Common myeloid progenitor, CD34-positive (primary cell): ENCODE measurements at regions not wholly inside any gene's neighbourhood (a gene's known extent, or its start where the extent isn't known, plus 50 kb on each side); places are given as distances from the start of the nearest gene placed in this dataset.

ENCODE experiments used
- CTCF ChIA-PET: fragments of 350-600 bp; sonication (Branson Sonifier 250); formaldehyde crosslinking; loops from one replicate; lab custom pipeline; 2021; ENCODE audit warnings: antibody characterized with exemption; lab: Charles Lee
- POLR2A ChIA-PET: fragments of 350-600 bp; sonication (Branson Sonifier 250); formaldehyde crosslinking; loops from one replicate; lab custom pipeline; 2021; ENCODE audit warnings: antibody characterized with exemption; lab: Charles Lee
- DNase-seq, 3 donors: peaks; one replicate each; pipeline versions ENCODE4 v3.0.0 to v3.0.0-alpha.2; 2013
- H3K27ac ChIP-seq, 2 experiments: 1 replicate in 1 of 2; 2 replicates in 1 of 2; pipeline ENCODE4 v1.7.0; 2013; ENCODE audit warnings: inconsistent platforms in 2 of 2, low read length in 2 of 2, mild to moderate bottlenecking in 2 of 2, low read depth in 1 of 2, moderate library complexity in 1 of 2; ENCODE audit not compliant: severe bottlenecking in 2 of 2, insufficient read depth in 1 of 2, poor library complexity in 1 of 2
- H3K27me3 ChIP-seq, 5 experiments: replicated peaks in 2 of 5; 1 replicate in 3 of 5; 2 replicates in 2 of 5; pipeline versions ENCODE4 v1.6.1 to v1.7.0; 2013; ENCODE audit warnings: low read length in 4 of 5, mild to moderate bottlenecking in 2 of 5, moderate library complexity in 2 of 5, inconsistent platforms in 1 of 5; ENCODE audit not compliant: insufficient read depth in 5 of 5, control insufficient read depth in 4 of 5
- H3K36me3 ChIP-seq, 4 experiments: 1 replicate in 2 of 4; 2 replicates in 2 of 4; pipeline versions ENCODE4 v1.6.1 to v1.7.0; 2013; ENCODE audit warnings: low read length in 3 of 4, control low read depth in 1 of 4, mild to moderate bottlenecking in 1 of 4; ENCODE audit not compliant: control insufficient read depth in 4 of 4, insufficient read depth in 4 of 4
- H3K4me1 ChIP-seq, 4 experiments: 1 replicate in 3 of 4; 2 replicates in 1 of 4; pipeline versions ENCODE4 v1.6.1 to v1.7.1; 2013; ENCODE audit warnings: low read length in 3 of 4, mild to moderate bottlenecking in 3 of 4, control low read depth in 1 of 4, inconsistent platforms in 1 of 4, moderate library complexity in 1 of 4; ENCODE audit not compliant: control insufficient read depth in 4 of 4, insufficient read depth in 4 of 4; ENCODE audit errors: control extremely low read depth in 1 of 4
- H3K4me3 ChIP-seq, 7 experiments: 1 replicate in 4 of 7; 2 replicates in 3 of 7; pipeline versions ENCODE4 v1.5.1 to v1.7.0; 2013; ENCODE audit warnings: mild to moderate bottlenecking in 7 of 7, low read length in 6 of 7, moderate library complexity in 6 of 7, inconsistent platforms in 2 of 7, low read depth in 2 of 7, control low read depth in 1 of 7; ENCODE audit not compliant: insufficient read depth in 4 of 7, control insufficient read depth in 1 of 7; ENCODE audit errors: extremely low read depth in 1 of 7
- H3K9me3 ChIP-seq, 5 experiments: 1 replicate in 4 of 5; 2 replicates in 1 of 5; pipeline versions ENCODE4 v1.6.1 to v1.7.1; 2013; ENCODE audit warnings: low read length in 4 of 5, mild to moderate bottlenecking in 2 of 5, inconsistent platforms in 1 of 5, low read depth in 1 of 5, moderate library complexity in 1 of 5; ENCODE audit not compliant: control insufficient read depth in 4 of 5, insufficient read depth in 2 of 5; ENCODE audit errors: control extremely low read depth in 1 of 5
- WGBS: methylation state at CpG from one replicate; pipeline ENCODE4 v1.1.5; 2013; ENCODE audit not compliant: insufficient coverage; 5-methylcytosine and 5-hydroxymethylcytosine counted together

GRCh38 chr2:8489751-8490150, 192.1 kb upstream of the ID2 start:
- no peaks in the 10 kb centered on the region for H3K27me3 ChIP-seq
- DNase-seq = no peak
- POLR2A ChIA-PET = interaction anchor here (0.6 to 2.2 kb wide), 4 partner anchors 26 to 350 kb away, joined by 3 to 6 read pairs (median 3); no protein-coding TSS in a partner anchor
- no peak overlapping the region for H3K27ac ChIP-seq
- no peaks in the 10 kb centered on the region for H3K36me3 ChIP-seq
- H3K9me3 ChIP-seq = no peaks in the 10 kb centered on the region
- H3K4me3 ChIP-seq = no peak overlapping the region
- WGBS = 99% methylated on average over 8 of the region's 8 CpGs
- H3K4me1 ChIP-seq = peaks cover 13 to 68% (median 45%) of the 10 kb centered on the region in 4 experiments
- CTCF ChIA-PET = interaction anchor here (1.2 to 1.5 kb wide), 2 partner anchors 17 to 27 kb away, joined by 3 read pairs; no protein-coding TSS in a partner anchor

GRCh38 chr2:8490166-8490721, 191.6 kb upstream of the ID2 start:
- 100% methylated on average over 2 of the region's 2 CpGs for WGBS
- ChIA-PET POLR2A (no interaction called here), CTCF (no interaction called here)
- no peak for DNase-seq
- no peaks in the 10 kb centered on the region for H3K27me3 ChIP-seq
- no peak overlapping the region for H3K4me3 ChIP-seq
- H3K36me3 ChIP-seq = no peaks in the 10 kb centered on the region
- no peaks in the 10 kb centered on the region for H3K9me3 ChIP-seq
- H3K27ac ChIP-seq = no peak overlapping the region
- H3K4me1 ChIP-seq = peaks cover 13 to 66% (median 43%) of the 10 kb centered on the region in 4 experiments

- no peaks in the 10 kb centered on the region for H3K9me3 ChIP-seq
- ChIA-PET POLR2A (no interaction called here), CTCF (interaction anchor here (1.2 kb wide), 1 partner anchor 25 kb away, joined by 3 read pairs; no protein-coding TSS in a partner anchor)
- no peaks in the 10 kb centered on the region for H3K27me3 ChIP-seq
- H3K4me3 ChIP-seq = no peak overlapping the region
- H3K27ac ChIP-seq = no peak overlapping the region
- H3K4me1 ChIP-seq = peaks cover 6 to 55% (median 35%) of the 10 kb centered on the region in 4 experiments
- DNase-seq = peak in 2 of 3 donors; percentile 46 to 61
- WGBS = 72% methylated on average over 17 of the region's 17 CpGs
- no peaks in the 10 kb centered on the region for H3K36me3 ChIP-seq
Measured at GRCh38 chr2:8491296-8492027, 190.4 kb upstream of the ID2 start.

GRCh38 chr2:8494151-8494550, 187.7 kb upstream of the ID2 start:
- no peaks in the 10 kb centered on the region for H3K9me3 ChIP-seq
- no peak overlapping the region for H3K27ac ChIP-seq
- WGBS = 97% methylated on average over 6 of the region's 9 CpGs
- H3K4me3 ChIP-seq = no peak overlapping the region
- CTCF ChIA-PET = interaction anchor here (1.1 to 2.0 kb wide), 5 partner anchors 8 to 50 kb away, joined by 3 to 6 read pairs (median 4); no protein-coding TSS in a partner anchor
- no peaks in the 10 kb centered on the region for H3K36me3 ChIP-seq
- peaks cover 9 to 45% (median 19%) of the 10 kb centered on the region in 4 experiments for H3K4me1 ChIP-seq
- no peaks in the 10 kb centered on the region for H3K27me3 ChIP-seq
- DNase-seq = no peak
- POLR2A ChIA-PET = no interaction called here

- POLR2A ChIA-PET = no interaction called here
- Histone ChIP-seq H3K4me3 (no peak overlapping the region), H3K9me3 (no peaks in the 10 kb centered on the region), H3K4me1 (peaks cover 9 to 49% (median 21%) of the 10 kb centered on the region in 4 experiments), H3K36me3 (no peaks in the 10 kb centered on the region), H3K27me3 (no peaks in the 10 kb centered on the region), H3K27ac (no peak overlapping the region)
- DNase-seq = no peak
- 89% methylated on average over 3 of the region's 3 CpGs for WGBS
- CTCF ChIA-PET = interaction anchor here (1.1 to 2.1 kb wide), 5 partner anchors 13 to 50 kb away, joined by 3 to 7 read pairs (median 4); no protein-coding TSS in a partner anchor
Measured at GRCh38 chr2:8494589-8494988, 187.3 kb upstream of the ID2 start.

GRCh38 chr2:8495189-8495989, 186.5 kb upstream of the ID2 start:
- WGBS = 97% methylated on average over 5 of the region's 12 CpGs
- Histone ChIP-seq H3K9me3 (no peaks in the 10 kb centered on the region), H3K4me3 (no peak overlapping the region), H3K27me3 (no peaks in the 10 kb centered on the region), H3K27ac (no peak overlapping the region), H3K4me1 (peaks cover 9 to 45% (median 21%) of the 10 kb centered on the region in 4 experiments), H3K36me3 (no peaks in the 10 kb centered on the region)
- DNase-seq = no peak
- POLR2A ChIA-PET = no interaction called here
- CTCF ChIA-PET = interaction anchor here (0.8 to 2.2 kb wide), 5 partner anchors 11 to 49 kb away, joined by 3 to 7 read pairs (median 6); no protein-coding TSS in a partner anchor
